Mucosa of descending colon (tissue), 3 donors: ENCODE measurements at regions not wholly inside any gene's neighbourhood (a gene's known extent, or its start where the extent isn't known, plus 50 kb on each side); places are given as distances from the start of the nearest gene placed in this dataset.

Experiments used
- ATAC-seq: fragments of 200-7000 bp; cut with Tn5 transposase; one replicate; pipeline ENCODE4 v1.9.1; 2020; ENCODE audit warnings: mild to moderate bottlenecking, moderate library complexity
- DNase-seq, 3 donors: peaks; one replicate each; pipeline ENCODE4 v3.0.0-alpha.2; 2020
- H3K36me3 ChIP-seq: fragments of 200-600 bp; one replicate; pipeline ENCODE4 v1.8.0; 2021; ENCODE audit warnings: low read depth, mild to moderate bottlenecking
- H3K4me1 ChIP-seq: fragments of 200-600 bp; one replicate; pipeline ENCODE4 v1.8.0; 2021; ENCODE audit warnings: low read depth, mild to moderate bottlenecking
- H3K4me3 ChIP-seq: fragments of 200-600 bp; one replicate; pipeline ENCODE4 v1.8.0; 2021; ENCODE audit warnings: mild to moderate bottlenecking
- H3K9me3 ChIP-seq: fragments of 200-600 bp; one replicate; pipeline ENCODE4 v1.8.0; 2021; ENCODE audit warnings: mild to moderate bottlenecking
- intact Hi-C, 2 donors: fragments of 100-400 bp; cut with DNase I in 1 of 2; cut with micrococcal nuclease in 1 of 2; formaldehyde crosslinking; loops; one replicate each; pipeline versions ENCODE4 v1.11.0 to v1.11.1; 2022; cut with DNase I, micrococcal nuclease
- TF ChIP-seq, protein P1 (sequence below): fragments of 200-600 bp; IDR thresholded peaks from one replicate; pipeline ENCODE4 v1.8.0; 2022; ENCODE audit warnings: antibody characterized with exemption, mild to moderate bottlenecking
- donor health status: DM: no; HTN: no; CAD: no; lungs with moderate emphysema.
- donor health status: DM: no; HTN: no; CAD: no.
- donor health status: DM: no; HTN: yes; CAD: no.

- Histone ChIP-seq H3K36me3 (no peaks in the 10 kb centered on the region), H3K9me3 (no peaks in the 10 kb centered on the region), H3K4me3 (no peak overlapping the region), H3K4me1 (no peaks in the 10 kb centered on the region)
- DNase-seq = no peak
- intact Hi-C loops = no loop called here
- ATAC-seq = no peak
- TF ChIP-seq, protein P1, sequence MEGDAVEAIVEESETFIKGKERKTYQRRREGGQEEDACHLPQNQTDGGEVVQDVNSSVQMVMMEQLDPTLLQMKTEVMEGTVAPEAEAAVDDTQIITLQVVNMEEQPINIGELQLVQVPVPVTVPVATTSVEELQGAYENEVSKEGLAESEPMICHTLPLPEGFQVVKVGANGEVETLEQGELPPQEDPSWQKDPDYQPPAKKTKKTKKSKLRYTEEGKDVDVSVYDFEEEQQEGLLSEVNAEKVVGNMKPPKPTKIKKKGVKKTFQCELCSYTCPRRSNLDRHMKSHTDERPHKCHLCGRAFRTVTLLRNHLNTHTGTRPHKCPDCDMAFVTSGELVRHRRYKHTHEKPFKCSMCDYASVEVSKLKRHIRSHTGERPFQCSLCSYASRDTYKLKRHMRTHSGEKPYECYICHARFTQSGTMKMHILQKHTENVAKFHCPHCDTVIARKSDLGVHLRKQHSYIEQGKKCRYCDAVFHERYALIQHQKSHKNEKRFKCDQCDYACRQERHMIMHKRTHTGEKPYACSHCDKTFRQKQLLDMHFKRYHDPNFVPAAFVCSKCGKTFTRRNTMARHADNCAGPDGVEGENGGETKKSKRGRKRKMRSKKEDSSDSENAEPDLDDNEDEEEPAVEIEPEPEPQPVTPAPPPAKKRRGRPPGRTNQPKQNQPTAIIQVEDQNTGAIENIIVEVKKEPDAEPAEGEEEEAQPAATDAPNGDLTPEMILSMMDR = no peak
These were observed 193.7 kb downstream of the TTC39B start for GRCh38 chr9:15113288-15113687.

DNA sequence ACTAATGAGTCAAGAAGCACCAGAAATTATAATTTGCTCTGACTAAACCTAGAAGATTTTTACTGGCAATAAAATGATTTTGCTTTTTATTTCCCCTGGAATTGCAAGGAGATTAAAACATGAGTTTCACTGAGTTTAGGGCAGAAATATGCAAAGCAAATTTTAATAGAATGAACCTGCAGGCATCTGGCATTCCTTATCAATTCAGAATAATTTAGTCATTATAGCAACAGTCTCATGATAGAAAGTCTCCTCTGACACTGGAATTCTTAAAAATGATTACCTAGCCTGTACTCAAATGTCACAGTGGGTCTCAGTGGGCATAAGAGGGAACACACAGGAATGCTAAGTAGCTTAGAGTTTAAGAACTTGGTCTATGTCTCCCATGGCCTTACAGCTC lies 195.9 kb downstream of the TTC39B start:
- Histone ChIP-seq H3K4me1 (no peaks in the 10 kb centered on the region), H3K4me3 (no peak overlapping the region), H3K9me3 (peaks cover 2% of the 10 kb centered on the region), H3K36me3 (no peaks in the 10 kb centered on the region)
- TF ChIP-seq, protein P1 = no peak
- intact Hi-C loops = no loop called here
- no peak for DNase-seq
- ATAC-seq = no peak

- TF ChIP-seq, protein P1 = peak; percentile 41
- Histone ChIP-seq H3K36me3 (no peaks in the 10 kb centered on the region), H3K4me1 (no peaks in the 10 kb centered on the region), H3K9me3 (peaks cover 2% of the 10 kb centered on the region), H3K4me3 (no peak overlapping the region)
- intact Hi-C loops = no loop called here
- DNase-seq = peak in 1 of 3 donors; percentile 33
- peak; percentile 72 for ATAC-seq
These were observed 194.7 kb upstream of the FREM1 start for GRCh38 chr9:15104826-15105420.

DNA sequence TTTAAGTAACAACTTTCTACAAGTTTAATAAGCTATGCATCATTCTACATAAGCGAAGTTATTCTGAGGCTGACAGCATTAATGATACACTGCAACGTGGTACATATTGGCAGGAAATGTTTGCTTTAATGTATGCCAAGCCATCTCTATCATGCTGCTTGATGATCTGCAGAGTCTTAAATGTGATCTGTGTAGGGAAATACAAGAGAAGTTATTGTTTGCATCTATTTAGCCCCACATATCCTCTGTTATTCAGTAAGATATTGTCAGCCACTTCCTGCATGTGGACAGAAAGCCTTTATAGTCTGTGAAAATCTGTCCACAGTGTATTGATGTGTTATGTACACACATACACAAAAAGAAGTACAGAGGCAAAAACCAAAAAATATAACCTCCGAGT lies 193.1 kb upstream of the FREM1 start:
- Histone ChIP-seq H3K4me3 (no peak overlapping the region), H3K36me3 (no peaks in the 10 kb centered on the region), H3K4me1 (no peaks in the 10 kb centered on the region), H3K9me3 (peaks cover 2% of the 10 kb centered on the region)
- TF ChIP-seq, protein P1 = no peak
- DNase-seq (no peak), ATAC-seq (no peak)
- intact Hi-C loops = no loop called here

DNA sequence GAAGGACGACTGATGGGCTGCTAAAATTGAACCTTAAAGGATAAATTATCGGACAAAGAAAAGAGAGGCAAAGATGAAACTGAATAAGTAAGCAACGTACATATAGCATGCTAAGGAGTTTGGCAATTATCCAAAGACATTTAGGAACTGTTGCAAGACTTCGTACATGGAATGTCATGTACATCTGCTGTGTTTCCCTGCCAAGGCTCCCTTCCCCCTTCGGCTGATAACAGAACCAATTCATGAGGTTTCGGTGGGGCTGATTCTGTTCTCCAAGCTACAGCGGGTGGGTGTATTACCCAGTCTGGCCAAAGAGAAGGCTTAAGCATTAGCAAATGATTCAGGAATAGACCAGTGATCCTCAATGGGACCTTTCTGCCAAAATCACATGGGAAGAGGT lies 190.9 kb upstream of the FREM1 start:
- no peak for DNase-seq
- Histone ChIP-seq H3K9me3 (no peaks in the 10 kb centered on the region), H3K4me3 (no peak overlapping the region), H3K4me1 (no peaks in the 10 kb centered on the region), H3K36me3 (no peaks in the 10 kb centered on the region)
- TF ChIP-seq, protein P1 = no peak
- intact Hi-C loops = no loop called here
- no peak for ATAC-seq

DNA sequence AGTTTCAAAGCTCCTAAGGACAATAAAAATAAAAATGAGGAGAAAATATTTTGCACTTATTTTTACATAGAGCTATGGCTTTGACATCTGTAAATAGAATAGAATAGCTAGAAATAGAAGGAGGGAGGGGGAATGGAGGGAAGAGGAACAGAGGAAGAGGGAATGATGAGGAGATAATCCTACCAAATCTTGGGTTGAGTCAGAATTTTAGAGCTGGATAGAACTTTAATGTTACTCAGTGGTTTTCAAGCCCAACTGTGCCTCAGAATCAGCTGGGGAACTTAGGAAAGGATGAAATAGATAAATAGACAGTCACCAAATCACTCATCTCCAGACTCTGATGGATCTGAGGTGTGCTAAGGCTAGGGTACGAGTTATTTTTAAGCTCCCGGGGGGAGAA lies 190.3 kb upstream of the FREM1 start:
- DNase-seq (no peak), ATAC-seq (no peak)
- H3K4me1 ChIP-seq = no peaks in the 10 kb centered on the region
- no peak overlapping the region for H3K4me3 ChIP-seq
- TF ChIP-seq, protein P1 = no peak
- no peaks in the 10 kb centered on the region for H3K9me3 ChIP-seq
- H3K36me3 ChIP-seq = no peaks in the 10 kb centered on the region
- intact Hi-C loops = no loop called here
